HCT116 (cell line): ENCODE measurements at regions not wholly inside any gene's neighbourhood (a gene's known extent, or its start where the extent isn't known, plus 50 kb on each side); places are given as distances from the start of the nearest gene placed in this dataset.

Experiments used
- ATAC-seq: fragments of 200-7000 bp; cut with Tn5 transposase; 2 replicates; pipeline ENCODE4 v1.9.1; 2020; ENCODE audit warnings: mild to moderate bottlenecking, moderate library complexity
- BruUV-seq: library from RNA; stranded (reverse); fragments of 400-500 nt; replicated peaks from 2 replicates; lab custom pipeline; 2021; lab: Mats Ljungman, UMichigan
- CTCF ChIA-PET: fragments of 300-600 bp; sonication (Branson Sonifier 250); formaldehyde crosslinking; loops from one replicate; lab custom pipeline; 2021; ENCODE audit warnings: antibody characterized with exemption; lab: Charles Lee
- POLR2A ChIA-PET: fragments of 300-600, 350-600 bp; sonication (Branson Sonifier 250); formaldehyde crosslinking; loops from one replicate; lab custom pipeline; 2021; ENCODE audit warnings: antibody characterized with exemption; lab: Charles Lee
- RAD21 ChIA-PET, 2 experiments: fragments of 300-600 bp; sonication (Branson Sonifier 250); formaldehyde crosslinking; loops; one replicate each; lab custom pipeline; 2023; ENCODE audit warnings: low total read pairs in 2 of 2; ENCODE audit not compliant: uncharacterized antibody in 2 of 2, unreplicated experiment in 2 of 2, low non-redundant PET in 1 of 2; lab: Charles Lee
- DNase-seq: peaks from one replicate; pipeline ENCODE4 v3.0.0-alpha.2; 2010; ENCODE audit warnings: low read depth, low spot score
- H2AFZ ChIP-seq: fragments of 200-600 bp; shearing (Covaris generic), sonication (generic); 2 replicates; pipeline ENCODE4 v1.6.1; 2017; ENCODE audit warnings: low read depth, mixed run types, mixed read lengths, antibody characterized with exemption, low read length; ENCODE audit not compliant: poor library complexity, severe bottlenecking
- H3K27ac ChIP-seq: 2 replicates; pipeline ENCODE4 v1.5.1; 2012; ENCODE audit warnings: low read depth, low read length
- H3K27me3 ChIP-seq: fragments of 200-600 bp; sonication (generic); 2 replicates; pipeline ENCODE4 v1.6.1; 2016; ENCODE audit warnings: mixed run types, low read length, mixed read lengths; ENCODE audit not compliant: insufficient read depth
- H3K36me3 ChIP-seq, 2 experiments: fragments of 200-500 bp in 1 of 2; fragments of 200-600 bp in 1 of 2; sonication (Bioruptor generic) in 1 of 2; sonication (generic) in 1 of 2; 2 replicates each; pipeline versions ENCODE4 v1.5.1 to v1.6.1; 2014 to 2016; ENCODE audit warnings: low read length in 2 of 2, inconsistent platforms in 1 of 2, mixed read lengths in 1 of 2, mixed run types in 1 of 2; ENCODE audit not compliant: insufficient read depth in 2 of 2, control insufficient read depth in 1 of 2
- H3K4me1 ChIP-seq, 2 experiments: fragments of 200-600 bp in 1 of 2; sonication (generic) in 1 of 2; 2 replicates each; pipeline versions ENCODE4 v1.5.1 to v1.6.1; 2012 to 2017; ENCODE audit warnings: low read length in 2 of 2, inconsistent platforms in 1 of 2, mild to moderate bottlenecking in 1 of 2, mixed read lengths in 1 of 2, mixed run types in 1 of 2, moderate library complexity in 1 of 2; ENCODE audit not compliant: insufficient read depth in 2 of 2, control insufficient read depth in 1 of 2
- H3K4me2 ChIP-seq: fragments of 200-600 bp; sonication (generic); 2 replicates; pipeline ENCODE4 v1.6.1; 2017; ENCODE audit warnings: mixed run types, low read length, mixed read lengths
- H3K4me3 ChIP-seq, 2 experiments: fragments of 200-600 bp in 1 of 2; sonication (generic) in 1 of 2; replicated peaks in 1 of 2; 2 replicates each; pipeline ENCODE4 v1.5.1; 2011 to 2016; ENCODE audit warnings: low read length in 2 of 2, control low read depth in 1 of 2, low read depth in 1 of 2, mild to moderate bottlenecking in 1 of 2, mixed read lengths in 1 of 2, mixed run types in 1 of 2
- H3K79me2 ChIP-seq: fragments of 200-600 bp; sonication (generic); 2 replicates; pipeline ENCODE4 v1.6.1; 2017; ENCODE audit warnings: mild to moderate bottlenecking, mixed run types, low read length, moderate library complexity, mixed read lengths; ENCODE audit not compliant: insufficient read depth
- H3K9ac ChIP-seq: fragments of 200-600 bp; sonication (generic); 2 replicates; pipeline ENCODE4 v1.6.1; 2016; ENCODE audit warnings: low read length, mixed read lengths
- H3K9me2 ChIP-seq: fragments of 200-600 bp; sonication (generic), shearing (Covaris generic); 2 replicates; pipeline ENCODE4 v1.6.1; 2017; ENCODE audit warnings: mixed run types, mild to moderate bottlenecking, moderate library complexity; ENCODE audit not compliant: insufficient read depth
- H3K9me3 ChIP-seq, 2 experiments: fragments of 200-500 bp in 1 of 2; fragments of 200-600 bp in 1 of 2; sonication (Bioruptor generic) in 1 of 2; sonication (generic) in 1 of 2; 2 replicates each; pipeline ENCODE4 v1.6.1; 2014 to 2017; ENCODE audit warnings: low read length in 2 of 2, mixed read lengths in 2 of 2, inconsistent platforms in 1 of 2, low read depth in 1 of 2, mild to moderate bottlenecking in 1 of 2, mixed run types in 1 of 2, moderate library complexity in 1 of 2; ENCODE audit not compliant: control insufficient read depth in 1 of 2, insufficient read depth in 1 of 2
- H4K20me1 ChIP-seq: fragments of 200-600 bp; sonication (generic), shearing (Covaris generic); 2 replicates; pipeline ENCODE4 v1.6.1; 2017; ENCODE audit warnings: mixed run types, mild to moderate bottlenecking, moderate library complexity; ENCODE audit not compliant: insufficient read depth
- CBX3 ChIP-seq: IDR thresholded peaks from 2 replicates; pipeline ENCODE4 v1.6.1; 2012; ENCODE audit warnings: low read depth
- CEBPB ChIP-seq: IDR thresholded peaks from 2 replicates; pipeline ENCODE4 v1.6.1; 2012; ENCODE audit warnings: low read depth
- ELF1 ChIP-seq: IDR thresholded peaks from 2 replicates; pipeline ENCODE4 v1.6.1; 2012; ENCODE audit warnings: low read depth, borderline replicate concordance
- EZH2 ChIP-seq: fragments of 200-600 bp; sonication (generic); IDR thresholded peaks from 2 replicates; pipeline ENCODE4 v1.6.1; 2017; ENCODE audit warnings: antibody characterized with exemption, mixed run types
- EZH2phosphoT487 ChIP-seq: fragments of 200-600 bp; IDR thresholded peaks from 2 replicates; pipeline ENCODE4 v1.6.1; 2018; ENCODE audit warnings: antibody characterized with exemption, borderline replicate concordance
- FOSL1 ChIP-seq: IDR thresholded peaks from 2 replicates; pipeline ENCODE4 v1.6.1; 2012; ENCODE audit warnings: low read depth
- JUND ChIP-seq: IDR thresholded peaks from 2 replicates; pipeline ENCODE4 v1.6.1; 2012
- POLR2A ChIP-seq: IDR thresholded peaks from 2 replicates; pipeline ENCODE4 v1.7.0; 2011; ENCODE audit warnings: borderline replicate concordance; ENCODE audit not compliant: insufficient read depth, insufficient read length; ENCODE audit errors: extremely low read depth
- REST ChIP-seq: IDR thresholded peaks from 2 replicates; pipeline ENCODE4 v1.6.1; 2012; ENCODE audit warnings: low read depth
- SIN3A ChIP-seq: IDR thresholded peaks from 2 replicates; pipeline ENCODE4 v1.6.1; 2012; ENCODE audit warnings: low read depth
- SP1 ChIP-seq: IDR thresholded peaks from 2 replicates; pipeline ENCODE4 v1.6.1; 2012; ENCODE audit warnings: low read depth
- SRF ChIP-seq: IDR thresholded peaks from 2 replicates; pipeline ENCODE4 v1.6.1; 2012; ENCODE audit warnings: low read depth
- TCF7L2 ChIP-seq: IDR thresholded peaks from 2 replicates; pipeline ENCODE4 v1.7.0; 2011; ENCODE audit warnings: borderline replicate concordance, inconsistent platforms; ENCODE audit not compliant: insufficient read depth, insufficient read length; ENCODE audit errors: extremely low read depth
- YY1 ChIP-seq: IDR thresholded peaks from 2 replicates; pipeline ENCODE4 v1.6.1; 2011; ENCODE audit warnings: low read length, low read depth, moderate library complexity, mild to moderate bottlenecking; ENCODE audit not compliant: insufficient replicate concordance; ENCODE audit errors: extremely low read depth
- ZBTB33 ChIP-seq: IDR thresholded peaks from 2 replicates; pipeline ENCODE4 v1.6.1; 2011; ENCODE audit warnings: mild to moderate bottlenecking, low read length, moderate library complexity; ENCODE audit not compliant: insufficient replicate concordance; ENCODE audit errors: extremely low read depth
- ZFX ChIP-seq: fragments of 450-650 bp; IDR thresholded peaks from 2 replicates; pipeline ENCODE4 v1.6.1; 2017
- intact Hi-C: fragments of 100-400 bp; cut with micrococcal nuclease; formaldehyde crosslinking; loops from 2 replicates; pipeline ENCODE4 v1.10.0; 2022
- TF ChIP-seq, protein P1 (sequence below): IDR thresholded peaks from 2 replicates; pipeline ENCODE4 v1.6.1; 2012
- TF ChIP-seq, protein P2 (sequence below): IDR thresholded peaks from 2 replicates; pipeline ENCODE4 v1.6.1; 2012

GRCh38 chr20:20799716-20800312 is 87.4 kb upstream of the RALGAPA2 start:
- CTCF ChIA-PET, result no interaction called here
- no peaks in the 10 kb centered on the region for H3K9me3 ChIP-seq
- no peak for TF ChIP-seq JUND
- TF ChIP-seq REST, result no peak
- no peak for TF ChIP-seq EZH2
- no peak for TF ChIP-seq EZH2phosphoT487
- TF ChIP-seq, protein P1, sequence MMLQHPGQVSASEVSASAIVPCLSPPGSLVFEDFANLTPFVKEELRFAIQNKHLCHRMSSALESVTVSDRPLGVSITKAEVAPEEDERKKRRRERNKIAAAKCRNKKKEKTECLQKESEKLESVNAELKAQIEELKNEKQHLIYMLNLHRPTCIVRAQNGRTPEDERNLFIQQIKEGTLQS, result no peak
- TF ChIP-seq, protein P2, sequence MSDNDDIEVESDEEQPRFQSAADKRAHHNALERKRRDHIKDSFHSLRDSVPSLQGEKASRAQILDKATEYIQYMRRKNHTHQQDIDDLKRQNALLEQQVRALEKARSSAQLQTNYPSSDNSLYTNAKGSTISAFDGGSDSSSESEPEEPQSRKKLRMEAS, result no peak
- no peak for TF ChIP-seq YY1
- no peak for TF ChIP-seq CBX3
- TF ChIP-seq CEBPB, result no peak
- no peak for TF ChIP-seq SRF
- no peak for TF ChIP-seq ZBTB33
- no peak for TF ChIP-seq FOSL1
- no peak for TF ChIP-seq SP1
- no peak for TF ChIP-seq ZFX
- TF ChIP-seq SIN3A, result no peak
- no peak for TF ChIP-seq ELF1
- TF ChIP-seq POLR2A, result no peak
- no peak for TF ChIP-seq TCF7L2
- TF ChIP-seq, all 23 proteins: peak for 0
- POLR2A ChIA-PET, result no interaction called here
- DNase-seq (no peak), ATAC-seq (no peak)
- H2AFZ ChIP-seq, result no peak overlapping the region
- H3K4me2 ChIP-seq, result no peak overlapping the region
- no peaks in the 10 kb centered on the region for H3K79me2 ChIP-seq
- H3K27ac ChIP-seq, result no peak overlapping the region
- no peaks in the 10 kb centered on the region for H3K4me1 ChIP-seq
- no peaks in the 10 kb centered on the region for H3K36me3 ChIP-seq
- intact Hi-C loops, result no loop called here
- no peaks in the 10 kb centered on the region for H3K9me2 ChIP-seq
- no peaks in the 10 kb centered on the region for H4K20me1 ChIP-seq
- no TSS peak for BruUV-seq
- H3K4me3 ChIP-seq, result no peak overlapping the region
- RAD21 ChIA-PET, result no interaction called here
- H3K27me3 ChIP-seq, result 0 out of 2 replicates have a peak, but pooled peaks cover 8% of the 10 kb centered on the region
- H3K9ac ChIP-seq, result no peak overlapping the region
